ENCODE measurements at regions not wholly inside any gene's neighbourhood (a gene's known extent, or its start where the extent isn't known, plus 50 kb on each side); places are given as distances from the start of the nearest gene placed in this dataset.

DNA sequence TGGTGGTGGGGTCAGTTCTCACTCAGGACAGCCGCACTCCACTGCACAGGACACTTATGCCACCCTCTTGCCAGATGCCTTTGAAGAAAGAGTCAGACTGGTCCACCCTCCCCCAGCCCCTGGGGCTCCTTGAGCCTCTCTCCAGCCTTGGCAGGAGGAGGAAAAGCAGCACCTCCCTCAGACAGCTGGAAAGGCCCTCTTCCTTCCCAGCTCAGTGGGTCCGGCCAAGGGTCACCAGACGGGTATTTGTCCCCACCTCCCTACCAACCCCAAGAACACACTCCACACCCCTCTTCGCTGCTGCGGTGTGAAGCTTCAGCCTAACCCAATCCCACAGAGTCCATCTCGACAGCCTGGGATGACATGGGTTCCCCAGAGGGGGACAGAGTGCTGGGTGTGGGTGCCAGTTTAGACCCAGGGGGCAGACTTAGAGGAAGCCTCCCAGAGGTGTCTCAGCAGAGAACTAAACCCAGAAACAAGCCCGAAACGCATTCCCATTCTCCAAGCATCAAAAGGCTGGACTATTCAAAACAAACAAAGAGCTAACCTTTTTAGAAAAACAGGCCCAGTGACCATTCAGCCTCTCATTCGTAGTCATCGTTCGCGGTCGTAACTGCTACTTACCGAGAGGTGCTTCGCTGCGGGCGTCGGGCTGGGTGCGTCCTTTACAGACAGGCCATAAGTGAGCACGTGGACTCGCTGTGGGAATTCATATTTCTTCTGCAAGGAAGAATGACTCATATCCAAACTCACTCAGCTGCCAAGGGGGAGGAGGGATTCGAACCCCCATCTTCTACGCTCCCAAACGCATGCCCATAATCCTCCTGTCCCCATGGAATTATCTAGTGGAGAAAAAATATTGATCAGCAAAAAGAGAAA is 57.5 kb upstream of the ANO1 start:
- DNase-seq (ENCODE audit: low read depth in 4 of 4, low spot score in 2 of 4), result no peak

DNA sequence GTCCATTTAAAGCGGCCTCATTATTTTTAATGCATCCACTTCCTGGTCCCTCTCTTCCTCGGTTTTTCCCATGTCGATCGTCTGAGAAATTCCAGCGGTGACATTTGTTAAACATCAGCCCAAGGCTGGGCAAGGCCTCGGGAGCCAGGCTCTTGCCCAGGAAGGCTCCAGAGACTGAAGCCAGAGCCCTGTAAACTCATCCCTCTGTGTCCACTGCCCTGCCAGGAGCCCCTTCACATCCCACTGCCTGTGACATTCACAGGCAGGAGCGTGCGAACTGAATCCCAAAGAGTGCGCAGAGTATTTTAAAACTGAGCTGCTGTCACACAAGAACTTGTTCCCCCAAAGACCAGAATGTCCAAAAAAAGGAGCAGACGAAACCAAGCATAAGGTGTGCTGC is 56.5 kb upstream of the ANO1 start:
- no peak for DNase-seq (ENCODE audit: low read depth in 4 of 4, low spot score in 2 of 4)

DNA sequence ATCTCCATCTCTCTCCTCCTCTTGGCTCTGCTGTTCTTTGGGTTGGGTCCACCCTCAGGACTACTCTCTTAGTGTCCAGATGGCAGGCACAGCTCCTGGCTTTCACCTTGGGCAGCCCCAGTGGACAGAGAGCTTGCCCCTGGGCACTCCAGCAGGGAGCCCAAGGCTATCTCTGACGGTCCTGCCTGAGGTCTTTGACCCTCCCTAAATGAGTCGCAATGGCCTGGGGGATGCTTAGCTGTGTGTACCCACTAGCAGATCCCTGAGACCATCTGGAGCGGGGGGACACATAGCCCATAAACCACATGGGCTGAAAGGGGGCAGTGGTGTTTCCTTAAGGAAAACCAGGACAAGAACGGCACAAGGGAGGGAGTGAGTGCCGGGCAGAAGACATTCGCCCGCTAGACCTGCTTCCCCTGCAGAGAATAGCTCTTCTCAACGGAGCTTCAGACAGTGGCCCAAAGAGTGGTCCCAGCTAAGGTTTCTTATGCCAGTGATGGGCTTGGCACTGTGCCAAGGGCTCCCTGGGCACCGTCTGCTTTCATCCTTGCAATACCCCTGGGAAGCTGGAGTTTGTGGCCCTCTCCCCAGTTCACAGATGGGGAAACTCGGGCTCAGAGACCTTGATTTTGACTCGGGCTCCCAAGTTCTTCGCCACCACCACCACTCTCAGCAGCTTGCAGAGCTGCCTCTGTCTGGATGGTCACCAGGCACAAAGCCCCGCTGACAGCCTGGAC is 53.9 kb upstream of the ANO1 start:
- no peak for DNase-seq (ENCODE audit: low read depth in 4 of 4, low spot score in 2 of 4)

DNA sequence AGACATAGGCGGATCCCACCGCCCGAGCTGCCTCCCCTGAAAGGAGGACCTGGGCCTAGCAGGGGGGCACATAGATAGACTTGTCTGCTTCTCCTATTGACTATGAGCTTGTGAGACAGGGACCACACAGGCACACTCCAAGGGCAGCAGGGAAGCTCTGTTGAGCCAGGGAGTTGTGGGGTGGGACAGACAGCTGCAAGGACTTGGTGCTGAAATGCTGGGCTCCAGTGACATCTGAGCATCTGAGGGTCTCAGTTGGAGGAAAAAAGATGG is 53.4 kb upstream of the ANO1 start:
- DNase-seq (ENCODE audit: low read depth in 4 of 4, low spot score in 2 of 4), result no peak

DNA sequence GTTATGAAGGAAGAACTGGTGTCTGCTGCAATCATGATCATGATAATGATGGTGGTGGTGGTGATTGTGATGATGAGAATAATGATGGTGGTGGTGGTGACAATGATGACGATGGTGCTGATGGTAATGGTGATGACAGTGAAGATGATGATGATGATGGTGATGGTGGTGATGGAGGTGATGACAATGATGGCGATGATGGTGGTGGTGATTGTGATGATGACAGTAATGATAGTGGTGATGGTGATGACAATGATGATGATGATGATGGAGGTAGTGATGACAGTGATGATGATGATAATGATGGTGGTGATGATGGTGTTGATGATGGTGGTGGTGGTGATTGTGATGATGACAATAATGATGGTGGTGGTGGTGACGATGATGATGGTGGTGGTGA is 52.8 kb upstream of the ANO1 start:
- no peak for DNase-seq (ENCODE audit: low read depth in 4 of 4, low spot score in 2 of 4)

DNA sequence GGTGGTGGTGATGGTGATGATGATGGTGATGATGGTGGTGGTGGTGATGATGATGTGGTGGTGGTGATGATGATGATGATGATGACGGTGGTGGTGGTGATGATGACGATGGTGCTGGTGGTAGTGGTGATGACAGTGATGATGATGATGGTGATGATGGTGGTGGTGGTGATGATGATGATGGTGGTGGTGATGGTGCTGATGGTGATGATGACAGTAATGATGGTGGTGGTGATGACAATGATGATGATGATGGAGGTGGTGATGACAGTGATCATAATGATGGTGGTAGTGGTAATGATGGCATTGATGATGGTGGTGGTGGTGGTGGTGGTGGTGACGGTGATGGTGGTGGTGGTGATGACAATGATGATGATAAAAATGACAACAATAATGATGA is 52.1 kb upstream of the ANO1 start:
- no peak for DNase-seq (ENCODE audit: low read depth in 4 of 4, low spot score in 2 of 4)

DNA sequence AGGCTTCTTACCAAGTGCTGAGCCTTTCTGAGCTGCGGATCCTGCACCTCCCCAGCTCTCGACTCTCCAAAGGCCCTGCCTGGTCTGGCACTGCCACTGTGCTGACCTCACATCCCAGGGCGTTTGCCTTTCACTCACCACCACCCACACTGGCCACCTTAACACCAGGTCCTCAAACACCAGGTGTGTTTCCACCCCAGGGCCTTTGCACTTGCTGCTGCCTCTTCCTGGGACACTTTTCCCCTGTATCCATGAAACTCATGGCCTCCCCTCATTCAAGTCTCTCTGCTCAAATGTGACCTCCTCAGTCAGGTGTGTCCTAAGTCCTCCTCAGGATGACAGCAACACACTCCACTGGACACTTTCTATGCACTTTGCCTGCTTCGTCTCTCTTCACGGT is 51.4 kb upstream of the ANO1 start:
- no peak for DNase-seq (ENCODE audit: low read depth in 4 of 4, low spot score in 2 of 4)

DNA sequence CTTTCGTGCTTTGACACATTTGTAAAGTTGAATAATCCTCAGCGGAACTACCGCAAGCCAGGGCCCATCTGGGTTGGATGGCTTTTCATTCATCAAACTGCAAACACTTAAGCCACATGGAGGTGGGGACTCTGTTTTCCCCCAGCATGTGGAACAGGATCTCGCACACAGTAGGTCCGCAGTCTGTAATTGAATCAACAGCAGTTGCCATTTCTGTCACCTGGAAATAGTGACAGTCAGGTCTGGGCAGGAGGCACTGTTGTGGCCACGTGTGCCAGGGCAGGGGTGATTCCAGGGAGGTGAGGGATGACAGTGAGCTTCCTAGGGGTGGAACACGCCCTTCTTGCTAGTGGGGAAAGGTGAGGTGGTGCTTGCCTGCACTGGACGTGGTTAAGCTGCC is 50.7 kb upstream of the ANO1 start:
- no peak for DNase-seq (ENCODE audit: low read depth in 4 of 4, low spot score in 2 of 4)

DNA sequence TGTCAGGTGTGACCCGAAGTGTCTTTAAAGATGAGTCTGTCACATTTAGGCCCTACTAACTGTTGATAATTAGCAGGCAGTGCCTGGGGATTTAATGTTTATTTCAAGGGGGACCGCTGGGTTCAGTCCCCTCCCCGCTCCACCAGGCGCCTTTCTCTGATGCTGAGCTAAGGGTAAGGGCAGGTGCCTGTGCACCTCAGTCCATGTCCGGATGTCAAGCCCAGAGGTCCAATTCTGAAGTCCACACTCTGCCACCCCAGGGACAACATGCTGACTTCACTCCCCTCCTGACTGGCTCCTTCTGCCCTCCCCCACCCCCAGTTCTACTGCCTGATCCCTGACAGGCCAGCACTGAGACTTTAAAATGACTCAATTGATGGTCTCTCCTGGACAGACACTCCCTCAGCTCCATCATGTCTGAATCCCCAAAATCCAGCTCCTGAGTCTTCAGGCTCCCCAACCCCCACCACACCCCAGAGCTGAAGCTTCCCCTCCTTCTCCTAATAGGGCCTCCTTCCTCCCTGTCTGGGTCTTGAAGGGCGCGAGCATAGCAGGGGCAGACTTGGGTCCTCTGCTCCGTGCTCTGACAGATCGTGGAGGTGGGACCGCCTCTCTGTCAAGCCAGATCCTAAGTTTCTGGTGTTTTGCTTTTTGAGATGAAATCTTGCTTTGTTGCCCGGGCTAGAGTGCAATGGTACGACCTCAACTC is 49.8 kb upstream of the ANO1 start:
- no peak for DNase-seq (ENCODE audit: low read depth in 4 of 4, low spot score in 2 of 4)

All from left renal cortex interstitium (tissue), 4 donors.